ENCODE measurements at regions not wholly inside any gene's neighbourhood (a gene's known extent, or its start where the extent isn't known, plus 50 kb on each side); places are given as distances from the start of the nearest gene placed in this dataset.

- TF ChIP-seq IKZF1 (IDR thresholded peaks at IDR 0.05), result no peak
- TF ChIP-seq ATF7-NPFF (CRISPR knock-in tag; IDR thresholded peaks at IDR 0.05; ENCODE audit: low read depth), result no peak
- TF ChIP-seq POLR2AphosphoS5 (IDR thresholded peaks at IDR 0.05; ENCODE audit: low read depth, low read length), result no peak
- TF ChIP-seq ZNF354B (CRISPR knock-in tag; IDR thresholded peaks at IDR 0.05), result no peak
- TF ChIP-seq, protein P1, sequence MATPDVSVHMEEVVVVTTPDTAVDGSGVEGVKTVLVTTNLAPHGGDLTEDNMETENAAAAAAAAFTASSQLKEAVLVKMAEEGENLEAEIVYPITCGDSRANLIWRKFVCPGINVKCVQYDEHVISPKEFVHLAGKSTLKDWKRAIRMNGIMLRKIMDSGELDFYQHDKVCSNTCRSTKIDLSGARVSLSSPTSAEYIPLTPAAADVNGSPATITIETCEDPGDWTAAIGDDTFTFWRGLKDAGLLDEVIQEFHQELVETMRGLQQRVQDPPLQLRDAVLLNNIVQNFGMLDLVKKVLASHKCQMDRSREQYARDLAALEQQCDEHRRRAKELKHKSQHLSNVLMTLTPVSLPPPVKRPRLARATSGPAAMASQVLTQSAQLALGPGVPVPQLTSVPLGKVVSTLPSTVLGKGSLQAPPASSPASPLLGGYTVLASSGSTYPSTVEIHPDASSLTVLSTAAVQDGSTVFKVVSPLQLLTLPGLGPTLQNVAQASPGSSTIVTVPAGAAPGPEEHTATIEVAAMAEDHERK (CRISPR knock-in tag; IDR thresholded peaks at IDR 0.05; ENCODE audit: low read depth), result no peak
- no peak for TF ChIP-seq ZNF207 (IDR thresholded peaks at IDR 0.05; ENCODE audit: borderline replicate concordance)
- TF ChIP-seq U2AF2 (IDR thresholded peaks at IDR 0.05; ENCODE audit: low read depth, low read length), result no peak
- no peak for TF ChIP-seq REST (IDR thresholded peaks at IDR 0.05; ENCODE audit: borderline replicate concordance in 1 of 2, low read depth in 1 of 2, low read length in 2 of 2)
- TF ChIP-seq, protein P2, sequence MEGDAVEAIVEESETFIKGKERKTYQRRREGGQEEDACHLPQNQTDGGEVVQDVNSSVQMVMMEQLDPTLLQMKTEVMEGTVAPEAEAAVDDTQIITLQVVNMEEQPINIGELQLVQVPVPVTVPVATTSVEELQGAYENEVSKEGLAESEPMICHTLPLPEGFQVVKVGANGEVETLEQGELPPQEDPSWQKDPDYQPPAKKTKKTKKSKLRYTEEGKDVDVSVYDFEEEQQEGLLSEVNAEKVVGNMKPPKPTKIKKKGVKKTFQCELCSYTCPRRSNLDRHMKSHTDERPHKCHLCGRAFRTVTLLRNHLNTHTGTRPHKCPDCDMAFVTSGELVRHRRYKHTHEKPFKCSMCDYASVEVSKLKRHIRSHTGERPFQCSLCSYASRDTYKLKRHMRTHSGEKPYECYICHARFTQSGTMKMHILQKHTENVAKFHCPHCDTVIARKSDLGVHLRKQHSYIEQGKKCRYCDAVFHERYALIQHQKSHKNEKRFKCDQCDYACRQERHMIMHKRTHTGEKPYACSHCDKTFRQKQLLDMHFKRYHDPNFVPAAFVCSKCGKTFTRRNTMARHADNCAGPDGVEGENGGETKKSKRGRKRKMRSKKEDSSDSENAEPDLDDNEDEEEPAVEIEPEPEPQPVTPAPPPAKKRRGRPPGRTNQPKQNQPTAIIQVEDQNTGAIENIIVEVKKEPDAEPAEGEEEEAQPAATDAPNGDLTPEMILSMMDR (CRISPR knock-in tag; IDR thresholded peaks at IDR 0.05), result no peak
- no peak for TF ChIP-seq NFKBIZ (CRISPR knock-in tag; IDR thresholded peaks at IDR 0.05)
- TF ChIP-seq ZNF343 (CRISPR knock-in tag; IDR thresholded peaks at IDR 0.05), result no peak
Observed at GRCh38 chr7:83289419-83289993, 126.8 kb upstream of the PCLO start.

Data from HepG2 (cell line).